ENCODE measurements at regions not wholly inside any gene's neighbourhood (a gene's known extent, or its start where the extent isn't known, plus 50 kb on each side); places are given as distances from the start of the nearest gene placed in this dataset.

GRCh38 chr6:84547341-84547801, 217.0 kb downstream of the TBX18 start:
- H3K4me1 ChIP-seq (replicated peaks in 1 of 4; ENCODE audit: control insufficient read depth in 3 of 4, insufficient read depth in 4 of 4, low read length in 3 of 4), result no peaks in the 10 kb centered on the region
- no peak overlapping the region for H2BK12ac ChIP-seq (ENCODE audit: low read depth, low read length)
- H2AFZ ChIP-seq (ENCODE audit: low read length), result no peak overlapping the region
- no peak overlapping the region for H4K5ac ChIP-seq (ENCODE audit: insufficient read length, low read depth, low read length)
- H3K23ac ChIP-seq (ENCODE audit: insufficient read length), result no peak overlapping the region
- no peaks in the 10 kb centered on the region for H3K27me3 ChIP-seq (replicated peaks in 1 of 4; ENCODE audit: control insufficient read depth in 3 of 4, extremely low read depth in 1 of 4, insufficient read depth in 3 of 4, low read length in 3 of 4)
- H3K9me3 ChIP-seq (ENCODE audit: insufficient read depth in 2 of 2, low read depth in 1 of 2, low read length in 1 of 2), result no peaks in the 10 kb centered on the region
- H4K91ac ChIP-seq (replicated peaks; ENCODE audit: insufficient read length, low read length), result no peak overlapping the region
- CTCF ChIA-PET (ENCODE audit: partially characterized antibody), result interaction anchor here (0.7 to 2.1 kb wide), 4 partner anchors 17 to 125 kb away, joined by 3 to 5 read pairs (median 3); no protein-coding TSS in a partner anchor
- H4K20me1 ChIP-seq (replicated peaks in 1 of 2; ENCODE audit: control insufficient read depth in 1 of 2, insufficient read depth in 2 of 2, low read length in 2 of 2), result no peaks in the 10 kb centered on the region
- H3K18ac ChIP-seq (ENCODE audit: extremely low read depth, low read length), result no peak overlapping the region
- H3K9ac ChIP-seq (replicated peaks in 1 of 4; ENCODE audit: extremely low read depth in 1 of 4, low read depth in 3 of 4, low read length in 3 of 4), result no peak overlapping the region
- 88% methylated on average over 5 of the region's 5 CpGs; no CpG with 5 or more reads in 1 of the 2 experiments for WGBS, 2 experiments (ENCODE audit: extremely low coverage in 1 of 2, insufficient coverage in 1 of 2, insufficient read length in 1 of 2, insufficient replicate concordance in 2 of 2, low coverage in 1 of 2, low lambda C conversion rate in 2 of 2, missing lambda C conversion rate in 1 of 2)
- no peaks in the 10 kb centered on the region for H3K36me3 ChIP-seq (ENCODE audit: control insufficient read depth in 2 of 4, insufficient read depth in 4 of 4, low read length in 3 of 4)
- H3K79me1 ChIP-seq (ENCODE audit: low read depth, low read length), result no peaks in the 10 kb centered on the region
- no peak overlapping the region for H4K8ac ChIP-seq (ENCODE audit: extremely low read depth, insufficient read depth, low read length)
- H2BK20ac ChIP-seq (ENCODE audit: low read length), result no peak overlapping the region
- H2AK5ac ChIP-seq (ENCODE audit: low read depth, low read length), result no peak overlapping the region
- no peak overlapping the region for H3K4ac ChIP-seq (replicated peaks; ENCODE audit: insufficient read length, low read depth, low read length)
- no peak overlapping the region for H3K27ac ChIP-seq (ENCODE audit: low read depth, low read length)
- no peak overlapping the region for H3K56ac ChIP-seq (replicated peaks; ENCODE audit: insufficient read length, low read depth, low read length)
- H3K23me2 ChIP-seq (ENCODE audit: low read depth, low read length), result no peaks in the 10 kb centered on the region
- no peak overlapping the region for H3K14ac ChIP-seq (ENCODE audit: insufficient read length)
- no peaks in the 10 kb centered on the region for H3K79me2 ChIP-seq (ENCODE audit: control insufficient read depth in 1 of 2, insufficient read depth in 2 of 2, low read length in 2 of 2)
- DNase-seq (ENCODE audit: low read depth in 1 of 2, low spot score in 2 of 2) (no peak), FAIRE-seq (no peak)
- no peak overlapping the region for H2BK5ac ChIP-seq (ENCODE audit: low read depth, low read length)
- POLR2A ChIA-PET (ENCODE audit: partially characterized antibody), result no interaction called here
- H2BK120ac ChIP-seq (replicated peaks; ENCODE audit: low read depth, low read length), result no peak overlapping the region
- H3K4me3 ChIP-seq (ENCODE audit: extremely low read depth in 1 of 4, insufficient read depth in 2 of 4, low read depth in 3 of 4, low read length in 4 of 4), result no peak overlapping the region
- H3K4me2 ChIP-seq (ENCODE audit: insufficient read depth in 1 of 2, low read depth in 2 of 2, low read length in 2 of 2), result no peak overlapping the region
- H2BK15ac ChIP-seq (ENCODE audit: low read length), result no peak overlapping the region
- no peak for TF ChIP-seq CEBPB (IDR thresholded peaks at IDR 0.05; ENCODE audit: low read depth, low read length)
- TF ChIP-seq EGR1 (IDR thresholded peaks at IDR 0.05; ENCODE audit: borderline replicate concordance, low read depth, low read length), result no peak
- no peak for TF ChIP-seq SIRT6 (IDR thresholded peaks at IDR 0.05; ENCODE audit: low read length)
- no peak for TF ChIP-seq E2F6 (IDR thresholded peaks at IDR 0.05)
- no peak for TF ChIP-seq ZNF274 (IDR thresholded peaks at IDR 0.05; ENCODE audit: borderline replicate concordance, extremely low read depth, low read length)
- TF ChIP-seq MAX (IDR thresholded peaks at IDR 0.05), result no peak
- no peak for TF ChIP-seq CBX5 (IDR thresholded peaks at IDR 0.05; ENCODE audit: low read depth, low read length)
- no peak for TF ChIP-seq RAD21 (IDR thresholded peaks at IDR 0.05 in 1 of 2, conservative IDR thresholded peaks at IDR 0.05 in 1 of 2; ENCODE audit: low read depth in 2 of 2, low read length in 2 of 2)
- TF ChIP-seq BACH1 (IDR thresholded peaks at IDR 0.05; ENCODE audit: low read length), result no peak
- no peak for TF ChIP-seq RFX5 (IDR thresholded peaks at IDR 0.05; ENCODE audit: borderline replicate concordance, low read depth, low read length)
- TF ChIP-seq CTBP2 (IDR thresholded peaks at IDR 0.05; ENCODE audit: borderline replicate concordance, insufficient read depth, insufficient read length, low read length), result no peak
- TF ChIP-seq BCL11A (IDR thresholded peaks at IDR 0.05; ENCODE audit: low read depth in 2 of 2, low read length in 2 of 2), result no peak
- TF ChIP-seq SP4 (IDR thresholded peaks at IDR 0.05; ENCODE audit: low read length), result no peak

Measured in H1 (cell line).